HUES64 (cell line): ENCODE measurements at regions not wholly inside any gene's neighbourhood (a gene's known extent, or its start where the extent isn't known, plus 50 kb on each side); places are given as distances from the start of the nearest gene placed in this dataset.

Source experiments
- H3K27ac ChIP-seq: 2 replicates; pipeline ENCODE4 v1.7.0; 2013; ENCODE audit warnings: low read depth, low read length, inconsistent platforms
- H3K27me3 ChIP-seq: 2 replicates; pipeline ENCODE4 v1.6.1; 2013; ENCODE audit warnings: mild to moderate bottlenecking, low read length; ENCODE audit not compliant: insufficient read depth
- H3K36me3 ChIP-seq: 2 replicates; pipeline ENCODE4 v1.6.1; 2013; ENCODE audit warnings: mild to moderate bottlenecking, low read length; ENCODE audit not compliant: insufficient read depth
- H3K4me1 ChIP-seq: 2 replicates; pipeline ENCODE4 v1.6.1; 2013; ENCODE audit warnings: mild to moderate bottlenecking, low read length, moderate library complexity; ENCODE audit not compliant: insufficient read depth
- H3K4me3 ChIP-seq: 2 replicates; pipeline ENCODE4 v1.5.1; 2013; ENCODE audit warnings: mild to moderate bottlenecking, low read length, moderate library complexity
- H3K9ac ChIP-seq: 2 replicates; pipeline ENCODE4 v1.6.1; 2013; ENCODE audit warnings: mild to moderate bottlenecking, low read depth, low read length
- H3K9me3 ChIP-seq: 2 replicates; pipeline ENCODE4 v1.6.1; 2013; ENCODE audit warnings: low read depth, low read length; ENCODE audit not compliant: insufficient read depth
- WGBS: fragments of 150-250, 120-280 bp; methylation state at CpG from one replicate; pipeline ENCODE4 v1.1.7; 2013; ENCODE audit warnings: missing lambda C conversion rate; 5-methylcytosine and 5-hydroxymethylcytosine counted together

DNA sequence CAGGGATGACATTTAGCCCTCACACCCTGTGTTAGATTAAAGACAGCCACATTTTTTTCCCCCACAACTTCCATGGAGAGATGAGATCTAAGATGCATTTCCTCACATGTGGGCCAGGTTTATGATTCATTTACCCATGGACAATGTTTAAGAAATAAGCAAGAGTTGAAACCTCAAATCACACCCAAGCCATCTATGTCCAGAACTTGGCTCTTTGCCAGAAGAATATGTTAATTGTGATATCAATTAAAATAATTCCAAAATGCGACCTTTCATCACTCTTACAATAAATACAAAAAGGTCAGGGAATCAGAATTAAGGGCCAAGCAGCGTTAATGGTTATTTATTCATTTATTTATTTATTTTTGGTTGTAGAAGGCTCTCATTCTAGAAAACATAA, 1376.9 kb upstream of the TMEM132C start:
- Histone ChIP-seq H3K27me3 (no peaks in the 10 kb centered on the region), H3K4me3 (no peak overlapping the region), H3K36me3 (no peaks in the 10 kb centered on the region), H3K9ac (no peak overlapping the region), H3K9me3 (no peaks in the 10 kb centered on the region), H3K4me1 (no peaks in the 10 kb centered on the region), H3K27ac (no peak overlapping the region)
- no CpG with 5 or more reads among the region's 2 CpGs for WGBS

DNA sequence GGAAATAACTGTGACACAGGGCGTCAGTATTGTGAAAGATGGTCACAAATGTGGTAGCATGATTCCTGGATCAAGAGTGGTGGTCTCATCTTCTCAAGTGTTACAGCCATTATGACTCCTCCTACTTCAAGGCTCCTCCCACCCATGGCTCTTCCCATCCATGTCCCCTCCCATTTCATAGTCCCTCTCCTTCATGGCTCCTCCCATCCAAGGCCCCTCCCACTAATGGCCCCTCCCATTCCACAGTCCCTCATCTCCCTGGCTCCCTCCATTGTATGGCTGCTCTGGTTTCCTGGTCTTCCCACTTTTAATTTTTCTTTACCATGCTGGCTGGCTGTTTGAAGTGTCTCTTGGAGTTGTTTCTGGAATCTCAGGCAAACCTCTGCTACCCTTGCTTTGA, 1375.2 kb upstream of the TMEM132C start:
- no peak overlapping the region for H3K9ac ChIP-seq
- H3K27ac ChIP-seq = no peak overlapping the region
- no peak overlapping the region for H3K4me3 ChIP-seq
- H3K4me1 ChIP-seq = no peaks in the 10 kb centered on the region
- no peaks in the 10 kb centered on the region for H3K36me3 ChIP-seq
- no peaks in the 10 kb centered on the region for H3K27me3 ChIP-seq
- H3K9me3 ChIP-seq = no peaks in the 10 kb centered on the region
- WGBS = 77% methylated on average over 1 of the region's 1 CpG

DNA sequence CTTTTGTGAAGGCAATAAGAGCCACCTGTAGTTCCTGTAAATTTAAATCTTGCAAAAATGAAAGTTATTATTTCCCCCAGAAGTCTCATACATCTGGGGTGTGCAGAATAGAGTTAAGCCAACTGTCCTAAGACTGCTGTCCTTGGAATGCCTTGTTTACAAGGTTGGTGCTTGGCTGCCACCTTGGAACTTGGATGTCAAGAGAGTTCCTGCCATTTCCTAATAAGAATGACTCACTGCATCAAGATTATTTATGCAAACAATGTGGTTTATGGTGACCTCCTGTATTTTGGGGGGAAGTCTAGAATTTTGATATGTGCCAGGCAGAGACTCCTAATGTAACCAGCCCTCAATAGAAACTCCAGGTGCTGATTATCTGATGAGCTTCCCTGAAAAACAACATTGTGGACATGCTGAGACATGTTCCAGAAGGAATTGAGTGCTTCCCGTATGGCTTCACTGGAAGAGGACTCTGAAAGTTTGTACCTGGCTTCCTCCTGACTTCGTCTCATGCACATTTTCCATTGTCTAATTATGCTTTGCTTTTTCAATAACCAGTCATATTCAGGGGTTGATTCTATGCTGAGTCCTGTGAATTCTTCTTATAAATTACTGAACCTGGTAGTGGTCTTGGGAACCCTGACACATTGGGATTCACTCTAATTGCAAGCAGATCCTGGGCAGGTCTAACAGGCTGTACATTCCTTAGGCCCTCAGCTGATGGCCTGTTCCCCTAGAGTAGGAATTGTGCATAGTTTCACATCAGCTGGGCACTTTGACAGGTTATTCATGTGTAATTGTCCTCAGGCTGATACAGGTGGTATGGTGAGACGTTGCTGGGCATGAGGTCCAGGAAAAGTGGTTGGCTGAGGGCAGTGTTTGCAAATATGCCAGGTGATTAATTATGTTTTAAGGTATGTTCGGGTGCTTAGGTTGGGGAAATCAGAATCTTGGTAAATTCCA, 1370.7 kb upstream of the TMEM132C start:
- Histone ChIP-seq H3K27ac (no peak overlapping the region), H3K27me3 (no peaks in the 10 kb centered on the region), H3K9me3 (no peaks in the 10 kb centered on the region), H3K4me1 (peaks cover 9% of the 10 kb centered on the region), H3K36me3 (no peaks in the 10 kb centered on the region), H3K9ac (no peak overlapping the region), H3K4me3 (no peak overlapping the region)
- 87% methylated on average over 4 of the region's 4 CpGs for WGBS

DNA sequence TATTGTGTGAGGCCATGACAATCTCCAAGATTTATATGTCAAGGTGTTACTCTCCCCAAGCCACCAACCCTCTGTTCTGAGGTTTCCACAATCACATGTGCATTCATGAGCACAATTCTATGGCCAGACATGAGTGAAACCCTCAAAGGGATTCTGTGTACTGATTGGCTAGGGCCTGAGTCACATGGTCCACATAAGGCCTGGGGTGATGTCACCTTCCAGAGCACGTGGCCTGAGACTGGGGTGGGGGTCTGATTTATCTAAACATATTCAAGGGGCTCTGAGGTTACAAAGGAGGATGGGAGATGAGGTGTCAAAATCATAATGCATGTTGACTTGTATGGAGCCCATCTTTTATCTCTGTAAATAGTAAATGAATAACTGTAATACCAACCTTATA, 1369.9 kb upstream of the TMEM132C start:
- H3K27ac ChIP-seq = no peak overlapping the region
- H3K9me3 ChIP-seq = no peaks in the 10 kb centered on the region
- no peaks in the 10 kb centered on the region for H3K27me3 ChIP-seq
- no peaks in the 10 kb centered on the region for H3K36me3 ChIP-seq
- 53% methylated on average over 1 of the region's 1 CpG for WGBS
- H3K4me1 ChIP-seq = peaks cover 14% of the 10 kb centered on the region
- no peak overlapping the region for H3K9ac ChIP-seq
- H3K4me3 ChIP-seq = no peak overlapping the region

DNA sequence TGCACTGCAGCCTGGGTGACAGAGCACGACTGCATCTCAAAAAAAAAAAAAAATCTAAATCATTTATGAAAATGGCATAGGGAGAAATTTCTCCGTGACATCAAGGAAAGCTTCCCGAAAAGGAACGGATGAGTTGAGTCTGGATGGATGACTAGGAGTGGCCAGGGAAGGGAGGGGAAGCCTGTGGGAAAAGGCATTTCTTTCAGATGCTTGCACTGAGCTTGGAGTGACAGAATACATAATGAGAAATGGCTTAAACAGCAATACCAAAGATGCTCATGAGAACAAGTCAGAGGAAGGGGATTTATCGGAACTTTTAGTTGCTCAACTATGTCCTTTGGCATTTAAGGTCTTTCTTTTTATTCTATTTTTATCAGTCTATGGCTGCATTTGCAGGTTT, 1369.2 kb upstream of the TMEM132C start:
- Histone ChIP-seq H3K27me3 (no peaks in the 10 kb centered on the region), H3K27ac (no peak overlapping the region), H3K36me3 (no peaks in the 10 kb centered on the region), H3K4me1 (peaks cover 21% of the 10 kb centered on the region), H3K4me3 (no peak overlapping the region), H3K9me3 (no peaks in the 10 kb centered on the region), H3K9ac (no peak overlapping the region)
- WGBS = 92% methylated on average over 4 of the region's 5 CpGs

DNA sequence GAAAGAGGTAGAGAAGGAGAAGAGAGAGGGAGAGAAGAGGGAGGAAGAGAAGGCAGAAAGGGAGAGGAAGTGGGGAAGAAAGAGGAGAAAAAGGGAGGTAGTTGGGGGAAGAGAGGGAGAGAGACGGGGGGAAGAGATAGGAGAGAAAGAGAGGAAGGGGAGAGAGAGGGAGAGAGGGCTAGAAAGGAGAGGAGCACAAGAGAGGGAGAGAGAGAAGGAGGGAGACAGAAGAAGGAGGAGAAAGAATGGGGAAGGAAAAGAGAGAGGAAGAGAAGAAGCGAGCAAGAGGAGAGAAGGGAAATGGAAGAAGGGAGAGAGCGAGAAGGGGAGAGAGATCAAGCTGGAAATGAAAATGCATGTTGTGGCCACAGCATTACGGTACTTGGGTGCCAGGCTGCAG, 1368.4 kb upstream of the TMEM132C start:
- H3K9me3 ChIP-seq = no peaks in the 10 kb centered on the region
- H3K4me3 ChIP-seq = no peak overlapping the region
- no peaks in the 10 kb centered on the region for H3K27me3 ChIP-seq
- peaks cover 24% of the 10 kb centered on the region for H3K4me1 ChIP-seq
- no peak overlapping the region for H3K27ac ChIP-seq
- WGBS = 80% methylated on average over 4 of the region's 4 CpGs
- no peaks in the 10 kb centered on the region for H3K36me3 ChIP-seq
- no peak overlapping the region for H3K9ac ChIP-seq

DNA sequence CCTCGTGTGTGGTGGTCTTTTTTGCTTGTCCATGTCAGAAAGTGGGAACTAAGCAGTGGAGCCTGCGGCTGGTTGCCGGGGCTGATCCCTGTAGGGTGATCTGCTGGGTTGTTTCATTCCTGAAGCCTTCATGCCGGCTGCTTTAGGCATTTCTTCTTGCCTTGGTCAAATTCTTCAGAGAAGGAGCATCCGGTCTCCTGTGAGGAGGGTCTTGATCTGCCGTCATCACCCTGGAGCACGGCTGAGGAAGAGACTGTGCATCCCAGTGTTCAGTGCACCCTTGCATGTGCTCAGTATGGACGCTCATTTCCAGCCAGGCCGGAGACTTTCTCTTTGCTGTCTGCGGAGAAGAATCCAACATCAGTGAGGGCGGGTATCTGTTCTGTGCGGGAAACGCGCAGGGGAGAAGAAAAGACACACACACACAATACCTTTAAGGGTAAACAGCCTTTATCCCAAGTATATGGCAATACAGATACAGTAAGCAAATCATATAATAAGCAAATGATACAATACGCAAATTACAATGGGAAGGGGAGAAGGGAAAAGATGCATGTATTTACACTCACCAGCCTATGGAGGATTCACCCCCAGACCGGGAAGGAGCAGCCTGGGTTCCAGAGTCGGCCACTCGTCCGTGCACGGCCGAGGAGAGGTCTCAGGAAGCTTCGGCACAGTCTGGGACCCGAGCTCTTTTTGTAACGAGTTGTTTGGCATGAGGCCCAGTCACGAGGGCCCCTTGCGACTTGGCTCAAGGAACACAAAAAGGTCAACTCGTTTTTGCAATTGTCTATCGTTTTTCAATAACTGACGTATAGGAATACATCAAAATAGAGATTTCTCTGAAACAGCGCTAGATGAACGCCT, 1366.8 kb upstream of the TMEM132C start:
- Histone ChIP-seq H3K4me1 (peaks cover 24% of the 10 kb centered on the region), H3K27me3 (no peaks in the 10 kb centered on the region), H3K27ac (no peak overlapping the region), H3K36me3 (no peaks in the 10 kb centered on the region), H3K9ac (no peak overlapping the region), H3K4me3 (no peak overlapping the region), H3K9me3 (no peaks in the 10 kb centered on the region)
- WGBS = 91% methylated on average over 31 of the region's 31 CpGs

DNA sequence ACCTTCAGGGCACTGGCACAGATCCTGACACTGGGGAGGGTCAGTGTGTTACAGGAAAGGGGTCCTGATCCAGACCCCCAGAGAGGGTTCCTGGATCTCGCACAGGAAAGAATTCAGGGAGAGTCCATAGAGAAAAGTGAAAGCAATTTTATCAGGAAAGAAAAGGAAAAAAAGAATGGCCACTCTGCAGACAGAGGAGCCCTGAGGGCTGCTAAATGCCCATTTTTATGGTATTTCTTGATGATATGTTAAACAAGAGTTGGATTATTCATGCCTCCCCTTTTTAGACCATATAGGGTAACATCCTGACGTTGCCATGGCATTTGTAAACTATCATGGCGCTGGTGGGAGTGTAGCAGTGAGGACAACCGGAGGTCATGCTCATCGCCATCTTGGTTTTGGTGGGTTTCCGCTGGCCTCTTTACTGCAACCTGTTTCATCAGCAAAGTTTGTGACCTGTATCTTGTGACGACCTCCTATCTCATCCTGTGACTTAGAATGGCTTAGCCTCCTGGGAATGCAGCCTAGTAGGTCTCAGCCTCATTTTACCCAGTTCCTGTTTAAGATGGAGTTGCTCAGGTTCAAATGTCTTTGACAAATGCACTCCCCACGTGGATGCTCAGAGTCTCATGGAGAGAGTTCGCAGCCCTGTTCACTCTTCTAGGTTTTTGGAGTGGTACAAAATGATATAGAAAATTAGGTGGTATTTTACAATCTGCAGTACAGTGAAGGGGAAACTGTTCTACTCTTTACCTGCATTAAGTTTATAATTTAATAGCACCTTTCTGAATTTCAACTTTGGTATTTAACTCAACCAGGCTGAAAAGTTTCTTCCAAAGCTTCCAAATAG, 1363.7 kb upstream of the TMEM132C start:
- no peak overlapping the region for H3K4me3 ChIP-seq
- WGBS = 68% methylated on average over 9 of the region's 9 CpGs
- no peaks in the 10 kb centered on the region for H3K9me3 ChIP-seq
- H3K27me3 ChIP-seq = no peaks in the 10 kb centered on the region
- H3K27ac ChIP-seq = no peak overlapping the region; the same call in 1 of the 2 replicates
- H3K36me3 ChIP-seq = no peaks in the 10 kb centered on the region
- H3K4me1 ChIP-seq = peaks cover 35% of the 10 kb centered on the region
- 0 out of 2 replicates have a peak overlapping the region, but pooled peaks have one; percentile 14 for H3K9ac ChIP-seq

DNA sequence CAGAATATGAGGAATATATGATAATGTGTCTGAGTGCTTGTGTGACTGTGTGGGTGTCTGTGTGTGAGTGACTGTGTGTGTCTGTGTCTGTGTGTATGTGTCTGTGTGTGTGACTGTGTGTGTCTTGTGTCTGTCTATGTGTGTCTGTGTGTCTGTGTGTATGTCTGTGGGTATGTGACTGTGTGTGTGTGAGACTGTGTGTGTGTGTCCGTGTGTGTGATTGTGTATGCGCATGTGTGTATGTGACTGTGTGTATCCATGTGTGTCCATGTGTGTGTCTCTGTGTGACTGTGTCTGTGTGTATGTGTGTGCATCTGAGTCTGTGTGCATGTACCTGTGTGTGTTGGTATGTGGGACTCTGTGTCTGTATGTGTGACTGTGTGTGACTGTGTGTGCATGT, 1361.2 kb upstream of the TMEM132C start:
- Histone ChIP-seq H3K27ac (no peak overlapping the region), H3K27me3 (no peaks in the 10 kb centered on the region), H3K4me1 (peaks cover 31% of the 10 kb centered on the region), H3K9me3 (no peaks in the 10 kb centered on the region), H3K9ac (no peak overlapping the region), H3K36me3 (no peaks in the 10 kb centered on the region), H3K4me3 (no peak overlapping the region)
- WGBS = 94% methylated on average over 2 of the region's 2 CpGs

DNA sequence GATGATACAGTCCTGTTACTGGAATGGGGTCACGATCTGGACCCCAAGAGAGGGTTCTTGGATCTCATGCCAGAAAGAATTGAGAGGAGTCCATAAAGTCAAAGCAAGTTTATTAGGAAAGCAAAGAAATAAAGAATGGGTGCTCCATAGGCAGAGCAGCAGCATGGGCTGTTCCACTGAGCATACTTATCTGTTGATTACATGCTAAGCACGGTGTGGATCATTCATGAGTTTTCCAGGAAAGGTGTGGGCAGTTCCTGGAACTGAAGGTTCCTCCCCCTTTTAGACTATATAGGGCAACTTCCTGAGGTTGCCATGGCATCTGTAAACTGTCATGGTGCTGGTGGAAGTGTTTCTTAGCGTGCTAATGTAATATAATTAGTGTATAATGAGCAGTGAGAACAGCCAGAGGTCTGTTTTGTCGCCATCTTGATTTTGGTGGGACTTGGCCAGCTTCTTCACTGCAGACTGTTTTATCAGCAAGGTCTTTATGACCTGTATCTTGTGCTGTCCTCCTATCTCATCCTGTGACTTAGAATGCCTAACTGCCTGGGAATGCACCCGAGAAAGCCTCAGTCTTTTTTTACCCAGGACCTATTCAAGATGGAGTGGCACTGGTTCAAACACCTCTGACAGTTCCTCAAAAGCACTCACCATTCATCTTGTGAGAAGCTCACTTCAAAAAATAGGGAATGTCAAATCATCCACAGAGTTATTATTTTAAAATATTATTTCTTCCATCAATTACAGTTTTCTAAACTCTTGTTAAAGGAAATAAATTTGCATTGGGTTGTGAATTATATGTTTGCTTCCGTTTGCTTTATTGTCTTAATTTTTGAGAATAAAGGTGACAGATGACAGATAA, 1358.8 kb upstream of the TMEM132C start:
- WGBS = 80% methylated on average over 6 of the region's 6 CpGs
- no peak overlapping the region for H3K27ac ChIP-seq

More for the DNA sequence above, 1358.8 kb upstream of the TMEM132C start:
- no peaks in the 10 kb centered on the region for H3K27me3 ChIP-seq
- H3K36me3 ChIP-seq = no peaks in the 10 kb centered on the region
- H3K4me3 ChIP-seq = no peak overlapping the region
- peaks cover 11% of the 10 kb centered on the region; the same call in 1 of the 2 replicates for H3K4me1 ChIP-seq
- no peaks in the 10 kb centered on the region for H3K9me3 ChIP-seq
- no peak overlapping the region for H3K9ac ChIP-seq
